GM18508 (cell line): ENCODE measurements at regions not wholly inside any gene's neighbourhood (a gene's known extent, or its start where the extent isn't known, plus 50 kb on each side); places are given as distances from the start of the nearest gene placed in this dataset.

Experiments used
- ATAC-seq: cut with Tn5 transposase; IDR thresholded peaks from one replicate; pipeline ENCODE4 v1.9.1; 2021; ENCODE audit warnings: moderate number of reproducible peaks; ENCODE audit not compliant: insufficient read depth, unreplicated experiment

- no peak for ATAC-seq
Measured at GRCh38 chr5:68426586-68426985, 211.0 kb downstream of the PIK3R1 start.

GRCh38 chr5:68428231-68428811 lies 212.8 kb downstream of the PIK3R1 start:
- ATAC-seq = no peak

- no peak for ATAC-seq
Measured at GRCh38 chr5:68429510-68429909, 214.0 kb downstream of the PIK3R1 start.

DNA sequence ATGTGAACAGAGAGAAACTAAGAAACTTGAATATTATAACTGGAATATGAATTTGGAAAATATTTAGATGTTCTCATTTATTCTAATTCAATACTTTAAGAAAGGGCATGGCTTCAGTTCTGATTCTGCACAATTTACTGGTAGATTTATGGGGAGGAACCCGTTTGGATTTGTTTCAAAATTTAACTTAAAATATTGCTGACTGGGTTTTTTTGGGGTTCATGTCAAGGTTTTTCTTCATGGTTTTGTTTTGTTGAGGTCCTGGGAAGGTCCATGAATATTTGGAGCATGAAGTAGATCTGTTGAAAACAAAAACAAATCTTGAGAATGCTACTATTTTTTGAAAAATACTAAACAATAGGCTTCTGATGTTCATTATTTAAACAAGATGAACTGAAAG lies 214.7 kb downstream of the PIK3R1 start:
- no peak for ATAC-seq

GRCh38 chr5:68431186-68431585 lies 215.6 kb downstream of the PIK3R1 start:
- no peak for ATAC-seq

- no peak for ATAC-seq
Measured at GRCh38 chr5:68431601-68432337, 216.2 kb downstream of the PIK3R1 start.

DNA sequence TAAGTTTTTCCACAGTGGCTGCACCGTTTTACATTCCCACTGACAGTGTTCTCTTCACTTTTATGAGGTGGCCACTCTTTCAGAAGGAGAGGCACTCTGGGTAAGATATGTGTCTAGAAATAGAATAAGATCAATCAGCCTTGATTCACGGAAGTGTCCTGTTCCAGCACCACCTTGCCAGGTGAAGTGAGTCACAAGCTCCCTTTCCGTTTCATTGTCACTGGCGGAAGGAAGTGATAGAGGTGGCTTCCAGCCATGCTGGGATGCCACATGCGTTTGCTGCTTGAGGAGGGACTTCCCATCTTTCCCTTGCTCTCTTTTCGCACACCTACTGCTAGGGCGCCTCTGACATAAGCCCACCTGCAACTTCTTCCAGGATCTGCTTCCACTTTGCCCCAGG lies 217.1 kb downstream of the PIK3R1 start:
- ATAC-seq = no peak

DNA sequence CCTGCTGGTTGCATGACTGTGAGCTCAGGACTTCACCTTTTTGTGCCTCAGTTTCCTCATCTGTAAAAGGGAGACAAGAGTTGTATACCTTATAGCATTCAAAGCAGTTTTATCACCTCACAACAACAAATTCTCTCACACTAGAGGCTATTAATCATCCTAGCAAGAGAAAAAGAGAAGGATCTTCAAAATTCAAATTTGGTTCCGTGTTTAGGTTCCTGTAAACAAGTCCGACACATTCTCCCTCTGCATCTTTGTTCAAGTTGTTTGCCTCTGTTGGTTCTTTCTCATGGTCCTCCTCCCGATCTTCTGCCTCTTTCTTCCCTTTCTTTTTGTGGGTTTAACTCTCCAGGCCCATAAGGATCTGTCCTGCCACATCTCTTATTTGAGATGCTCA lies 218.0 kb downstream of the PIK3R1 start:
- no peak for ATAC-seq

GRCh38 chr5:68433923-68434879 lies 218.6 kb downstream of the PIK3R1 start:
- peak; percentile 97 for ATAC-seq

DNA sequence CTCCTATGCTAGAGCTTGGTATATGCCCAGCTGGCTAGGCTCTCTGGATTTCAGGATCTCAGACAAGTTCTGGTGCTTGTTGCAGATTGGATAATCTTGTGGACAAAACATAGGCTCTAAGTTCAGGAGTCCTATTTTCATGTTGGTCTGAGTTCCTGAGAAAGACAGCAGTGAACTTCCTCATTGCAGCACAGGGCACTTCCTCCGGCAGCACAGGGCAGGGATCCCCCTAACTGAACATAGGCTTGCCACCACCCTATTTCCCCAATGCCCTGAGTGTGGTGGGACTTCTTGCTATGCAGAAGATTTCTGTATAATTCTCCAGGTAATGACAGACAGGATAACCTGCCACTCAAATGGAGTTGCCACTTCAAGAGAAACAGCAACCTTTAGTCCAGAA lies 220.1 kb downstream of the PIK3R1 start:
- ATAC-seq = no peak

DNA sequence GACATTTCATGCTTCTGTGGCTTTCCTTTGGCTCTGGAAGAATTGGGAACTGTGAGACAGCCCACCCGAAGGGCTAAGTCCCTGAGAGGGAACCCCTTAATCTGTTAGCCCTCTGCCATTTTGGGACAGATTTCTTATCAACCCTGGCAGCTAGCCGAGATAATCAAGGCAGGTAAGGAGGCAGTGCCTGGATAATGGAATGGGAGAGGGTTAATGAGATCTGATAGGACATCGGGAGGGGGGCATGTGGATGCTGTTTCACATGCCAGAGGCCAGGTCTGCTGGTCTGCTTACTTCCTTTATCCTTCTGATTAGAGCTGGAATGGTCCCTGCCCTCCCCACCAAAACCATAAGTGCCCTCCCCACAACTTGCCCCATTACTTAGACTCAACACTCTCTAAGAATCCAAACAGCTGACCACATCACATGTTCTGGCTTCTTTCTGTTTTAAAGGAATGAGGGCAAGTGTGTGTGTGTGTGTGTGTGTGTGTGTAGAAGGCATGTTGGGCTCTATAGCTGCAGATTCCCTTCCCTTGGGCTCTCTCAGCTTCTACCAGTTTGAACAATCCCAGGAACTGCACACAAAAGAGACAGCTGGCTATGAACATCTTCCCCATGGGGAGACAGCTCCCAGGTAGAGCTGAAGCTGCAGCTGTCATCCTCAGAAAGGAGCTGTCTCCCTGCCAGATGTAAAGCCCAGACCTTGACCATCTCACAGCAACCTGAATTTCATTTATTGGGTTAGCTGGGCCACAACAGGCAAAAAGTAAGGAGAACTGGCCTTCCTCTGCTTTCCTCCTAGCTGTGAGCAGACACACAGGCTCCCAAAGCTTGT lies 221.3 kb downstream of the PIK3R1 start:
- ATAC-seq = no peak

- ATAC-seq = no peak
Measured at GRCh38 chr5:68438876-68439275, 223.3 kb downstream of the PIK3R1 start.

- ATAC-seq = no peak
Measured at GRCh38 chr5:68440245-68440644, 224.7 kb downstream of the PIK3R1 start.

GRCh38 chr5:68440651-68441050 lies 225.1 kb downstream of the PIK3R1 start:
- ATAC-seq = no peak

GRCh38 chr5:68441309-68442073 lies 225.9 kb downstream of the PIK3R1 start:
- no peak for ATAC-seq

GRCh38 chr5:68443091-68443490 lies 227.5 kb downstream of the PIK3R1 start:
- ATAC-seq = no peak

DNA sequence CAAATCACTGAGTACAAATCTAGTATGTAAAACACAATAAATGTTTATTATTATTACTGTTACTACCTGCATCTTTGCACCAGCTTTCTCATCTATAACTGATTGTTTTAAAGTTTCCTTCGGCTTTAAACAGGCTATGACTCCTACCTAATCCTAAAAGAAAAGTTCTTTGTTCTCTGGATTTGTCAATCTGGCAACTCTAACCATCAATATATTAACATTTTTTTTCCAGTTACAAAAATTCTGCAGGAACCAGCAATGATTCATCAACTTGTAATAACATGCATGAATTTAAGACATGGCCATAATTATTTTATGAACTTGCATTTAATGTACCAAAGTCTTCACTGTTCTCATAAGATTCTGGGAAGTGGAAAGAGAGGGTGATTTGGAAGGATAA lies 228.5 kb downstream of the PIK3R1 start:
- no peak for ATAC-seq

DNA sequence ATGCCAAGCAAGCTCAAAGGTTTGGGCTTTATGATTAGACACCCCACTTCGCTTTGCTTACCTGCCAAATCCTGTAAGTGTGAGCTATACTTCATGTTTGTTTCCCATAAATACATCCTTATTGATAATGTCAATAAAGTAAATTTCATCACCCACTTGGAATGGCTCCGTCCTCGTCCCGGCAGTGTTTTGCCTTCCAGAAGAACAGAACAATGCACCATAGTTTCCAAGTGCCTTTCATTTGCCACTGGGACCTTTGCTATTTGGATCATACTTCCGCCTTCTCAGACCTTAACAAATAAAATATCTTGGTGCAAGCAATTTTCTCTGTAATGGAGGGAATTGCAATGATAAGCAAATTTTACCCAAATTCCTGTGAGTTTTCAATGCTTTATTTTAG lies 229.3 kb downstream of the PIK3R1 start:
- ATAC-seq = no peak

GRCh38 chr5:68445257-68446069 lies 229.9 kb downstream of the PIK3R1 start:
- no peak for ATAC-seq
